IMR-90 (cell line): ENCODE measurements at regions not wholly inside any gene's neighbourhood (a gene's known extent, or its start where the extent isn't known, plus 50 kb on each side); places are given as distances from the start of the nearest gene placed in this dataset.

ENCODE experiments used
- ATAC-seq: fragments of 200-7000 bp; cut with Tn5 transposase; 2 replicates; pipeline ENCODE4 v1.9.1; 2020; ENCODE audit warnings: low read depth, mild to moderate bottlenecking, moderate library complexity
- BruUV-seq: library from RNA; stranded (reverse); fragments of 400-500 nt; replicated peaks from 2 replicates; lab custom pipeline; 2021; lab: Mats Ljungman, UMichigan
- CTCF ChIA-PET: fragments of 300-600 bp; formaldehyde crosslinking; extraction: SDS; loops from one replicate; lab custom pipeline; 2021; ENCODE audit warnings: antibody characterized with exemption; lab: Yijun Ruan, JAX
- POLR2A ChIA-PET: fragments of 300-600 bp; sonication (Branson Sonifier 250); formaldehyde crosslinking; loops from one replicate; lab custom pipeline; 2022; ENCODE audit warnings: antibody characterized with exemption; ENCODE audit not compliant: unreplicated experiment; lab: Charles Lee
- DNase-seq: peaks from one replicate; pipeline ENCODE4 v3.0.0; 2013
- H2AFZ ChIP-seq: replicated peaks from 2 replicates; pipeline ENCODE3; 2013; ENCODE audit warnings: low read length, mild to moderate bottlenecking; ENCODE audit not compliant: poor library complexity
- H2AK5ac ChIP-seq: 2 replicates; pipeline ENCODE4 v1.6.1; 2013; ENCODE audit warnings: low read depth, low read length, inconsistent platforms
- H2AK9ac ChIP-seq: replicated peaks from 2 replicates; pipeline ENCODE3; 2013; ENCODE audit warnings: mild to moderate bottlenecking, low read depth, low read length, moderate library complexity; ENCODE audit not compliant: poor library complexity
- H2BK120ac ChIP-seq: 2 replicates; pipeline ENCODE4 v1.6.1; 2013; ENCODE audit warnings: low read depth, low read length, inconsistent platforms
- H2BK15ac ChIP-seq: 3 replicates; pipeline ENCODE4 v1.6.1; 2013; ENCODE audit warnings: low read depth, low read length, inconsistent platforms
- H2BK20ac ChIP-seq: 2 replicates; pipeline ENCODE4 v1.6.1; 2013; ENCODE audit warnings: low read depth, mild to moderate bottlenecking, inconsistent platforms, low read length, moderate library complexity
- H2BK5ac ChIP-seq: 2 replicates; pipeline ENCODE4 v1.6.1; 2013; ENCODE audit warnings: mild to moderate bottlenecking, low read depth, low read length, inconsistent platforms; ENCODE audit not compliant: poor library complexity, severe bottlenecking
- H3K14ac ChIP-seq: replicated peaks from 2 replicates; pipeline ENCODE4 v1.6.1; 2013; ENCODE audit warnings: low read depth, low read length, inconsistent platforms
- H3K18ac ChIP-seq: 2 replicates; pipeline ENCODE4 v1.6.1; 2013; ENCODE audit warnings: low read depth, low read length, control low read depth
- H3K23ac ChIP-seq: 2 replicates; pipeline ENCODE4 v1.6.1; 2013; ENCODE audit warnings: low read depth, low read length, inconsistent platforms
- H3K27ac ChIP-seq: 2 replicates; pipeline ENCODE4 v1.5.1; 2013; ENCODE audit warnings: mild to moderate bottlenecking, control low read depth, low read length; ENCODE audit not compliant: insufficient read depth
- H3K27me3 ChIP-seq: 2 replicates; pipeline ENCODE4 v1.6.1; 2013; ENCODE audit warnings: low read length; ENCODE audit not compliant: control insufficient read depth, insufficient read depth
- H3K36me3 ChIP-seq: 2 replicates; pipeline ENCODE4 v1.6.1; 2013; ENCODE audit warnings: low read length, mixed read lengths; ENCODE audit not compliant: control insufficient read depth, insufficient read depth
- H3K4ac ChIP-seq: 2 replicates; pipeline ENCODE4 v1.6.1; 2013; ENCODE audit warnings: low read depth, low read length, inconsistent platforms
- H3K4me1 ChIP-seq: 2 replicates; pipeline ENCODE4 v1.6.1; 2013; ENCODE audit warnings: low read length, mixed read lengths; ENCODE audit not compliant: control insufficient read depth, insufficient read depth
- H3K4me2 ChIP-seq: 2 replicates; pipeline ENCODE4 v1.6.1; 2013; ENCODE audit warnings: low read depth, mild to moderate bottlenecking, control low read depth, low read length, moderate library complexity
- H3K4me3 ChIP-seq: 2 replicates; pipeline ENCODE4 v1.5.1; 2013; ENCODE audit warnings: low read depth, mild to moderate bottlenecking, control low read depth, low read length, moderate library complexity; ENCODE audit not compliant: insufficient read depth
- H3K56ac ChIP-seq: 2 replicates; pipeline ENCODE4 v1.6.1; 2013; ENCODE audit warnings: low read length, inconsistent platforms; ENCODE audit not compliant: insufficient read depth; ENCODE audit errors: extremely low read depth
- H3K79me1 ChIP-seq, 2 experiments: 2 replicates each; pipeline ENCODE4 v1.6.1; 2013; ENCODE audit warnings: low read length in 2 of 2, inconsistent platforms in 1 of 2, low read depth in 1 of 2
- H3K9ac ChIP-seq: 2 replicates; pipeline ENCODE4 v1.6.1; 2013; ENCODE audit warnings: low read depth, low read length, control low read depth
- H3K9me1 ChIP-seq: 2 replicates; pipeline ENCODE4 v1.6.1; 2013; ENCODE audit warnings: low read length, inconsistent platforms; ENCODE audit not compliant: insufficient read depth
- H3K9me3 ChIP-seq: 2 replicates; pipeline ENCODE4 v1.6.1; 2013; ENCODE audit warnings: low read length; ENCODE audit not compliant: control insufficient read depth, insufficient read depth
- H4K20me1 ChIP-seq: 2 replicates; pipeline ENCODE4 v1.6.1; 2013; ENCODE audit warnings: low read length, inconsistent platforms; ENCODE audit not compliant: insufficient read depth
- H4K5ac ChIP-seq: 2 replicates; pipeline ENCODE4 v1.6.1; 2013; ENCODE audit warnings: mild to moderate bottlenecking, low read depth, low read length, control low read depth
- H4K8ac ChIP-seq, 2 experiments: 2 replicates each; pipeline ENCODE4 v1.6.1; 2013; ENCODE audit warnings: low read depth in 2 of 2, low read length in 2 of 2, control low read depth in 1 of 2, inconsistent platforms in 1 of 2
- H4K91ac ChIP-seq: 2 replicates; pipeline ENCODE4 v1.6.1; 2013; ENCODE audit warnings: low read depth, low read length, inconsistent platforms; ENCODE audit not compliant: insufficient read depth
- BHLHE40 ChIP-seq: fragments of 150-350 bp; IDR thresholded peaks from 2 replicates; pipeline ENCODE4 v1.6.1; 2016; ENCODE audit warnings: mild to moderate bottlenecking, low read depth, low read length
- FOS ChIP-seq: fragments of 150-350 bp; IDR thresholded peaks from 2 replicates; pipeline ENCODE4 v1.6.1; 2016; ENCODE audit warnings: low read depth, low read length
- MAFK ChIP-seq: IDR thresholded peaks from 2 replicates; pipeline ENCODE4 v1.6.1; 2012; ENCODE audit warnings: low read depth, low read length, improper control_type of control experiment
- MAZ ChIP-seq: IDR thresholded peaks from 2 replicates; pipeline ENCODE4 v1.6.1; 2012; ENCODE audit warnings: low read depth, mild to moderate bottlenecking, low read length, improper control_type of control experiment, moderate library complexity, borderline replicate concordance
- MXI1 ChIP-seq: IDR thresholded peaks from 2 replicates; pipeline ENCODE4 v1.6.1; 2012; ENCODE audit warnings: low read depth, mild to moderate bottlenecking, low read length, moderate library complexity, borderline replicate concordance
- POLR2A ChIP-seq: IDR thresholded peaks from 2 replicates; pipeline ENCODE4 v1.6.1; 2012; ENCODE audit warnings: mild to moderate bottlenecking, low read depth, low read length
- RFX5 ChIP-seq: IDR thresholded peaks from 2 replicates; pipeline ENCODE4 v1.8.0; 2012; ENCODE audit warnings: low read depth, mild to moderate bottlenecking, low read length, moderate library complexity
- SMC3 ChIP-seq: fragments of 150-350 bp; IDR thresholded peaks from 2 replicates; pipeline ENCODE4 v1.6.1; 2016; ENCODE audit warnings: low read depth, mild to moderate bottlenecking, antibody characterized with exemption, low read length, moderate library complexity
- WGBS, 2 experiments: methylation state at CpG; one replicate each; pipeline versions ENCODE4 v1.1.5 to v1.1.7; 2013; ENCODE audit warnings: missing lambda C conversion rate in 2 of 2; ENCODE audit not compliant: insufficient read length in 1 of 2; ENCODE audit errors: extremely low coverage in 2 of 2; 5-methylcytosine and 5-hydroxymethylcytosine counted together
- dilution Hi-C: fragments of 300-500 bp; cut with HindIII; formaldehyde crosslinking; loops from one replicate; pipeline ENCODE4 v1.14.3; 2018; ENCODE audit warnings: low sequenced_read_pairs; ENCODE audit not compliant: unreplicated experiment
- in situ Hi-C: fragments of 300-500 bp; cut with MboI; formaldehyde crosslinking; loops from 3 replicates; pipeline ENCODE4 v1.14.3; 2019; ENCODE audit warnings: low sequenced_read_pairs, inconsistent platforms, mixed read lengths
- intact Hi-C: fragments of 100-400 bp; cut with micrococcal nuclease; formaldehyde crosslinking; loops from 2 replicates; pipeline ENCODE4 v1.10.0; 2022
- TF ChIP-seq, protein P1 (sequence below): fragments of 150-350 bp; IDR thresholded peaks from 2 replicates; pipeline ENCODE4 v1.6.1; 2016; ENCODE audit warnings: low read depth, mild to moderate bottlenecking, low read length, moderate library complexity, borderline replicate concordance

DNA sequence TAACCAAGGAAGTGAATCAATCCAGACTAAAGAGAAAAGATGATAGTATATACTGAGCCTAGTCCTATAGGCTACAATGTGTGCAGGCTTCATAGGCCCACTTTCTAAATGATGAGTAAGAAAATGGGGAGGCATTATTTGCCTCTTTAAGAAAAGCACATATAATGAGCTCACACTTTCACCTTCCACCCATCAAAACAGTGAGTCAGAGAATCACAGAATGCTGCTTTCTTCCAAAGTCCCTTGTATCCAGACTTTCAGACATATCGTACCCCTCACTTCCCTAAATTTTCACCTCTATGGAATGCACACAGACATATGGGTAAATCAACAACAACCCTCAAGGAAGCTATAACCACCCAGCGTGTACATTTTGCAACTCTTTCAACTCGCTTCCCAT, 286.4 kb upstream of the PRKD1 start:
- H3K18ac ChIP-seq: peak overlapping the region; percentile 66; the same call in 1 of the 2 replicates
- no peaks in the 10 kb centered on the region for H3K36me3 ChIP-seq
- no peak overlapping the region for H3K4me3 ChIP-seq
- peak overlapping the region; percentile 65; the same call in 1 of the 2 replicates for H3K4me2 ChIP-seq
- CTCF ChIA-PET: interaction anchor here (0.6 to 2.3 kb wide), 10 partner anchors 9 to 1440 kb away, joined by 3 to 16 read pairs (median 4); no protein-coding TSS in a partner anchor
- H3K9me3 ChIP-seq: no peaks in the 10 kb centered on the region
- dilution Hi-C loops: no loop called here
- no peak overlapping the region; the same call in 1 of the 2 replicates for H4K91ac ChIP-seq
- H2BK20ac ChIP-seq: peak overlapping the region; percentile 65
- TF ChIP-seq RFX5 (no peak), MAFK (no peak), POLR2A (no peak), SMC3 (no peak), FOS (no peak), MXI1 (no peak), MAZ (no peak), BHLHE40 (no peak)
- TF ChIP-seq, protein P1, sequence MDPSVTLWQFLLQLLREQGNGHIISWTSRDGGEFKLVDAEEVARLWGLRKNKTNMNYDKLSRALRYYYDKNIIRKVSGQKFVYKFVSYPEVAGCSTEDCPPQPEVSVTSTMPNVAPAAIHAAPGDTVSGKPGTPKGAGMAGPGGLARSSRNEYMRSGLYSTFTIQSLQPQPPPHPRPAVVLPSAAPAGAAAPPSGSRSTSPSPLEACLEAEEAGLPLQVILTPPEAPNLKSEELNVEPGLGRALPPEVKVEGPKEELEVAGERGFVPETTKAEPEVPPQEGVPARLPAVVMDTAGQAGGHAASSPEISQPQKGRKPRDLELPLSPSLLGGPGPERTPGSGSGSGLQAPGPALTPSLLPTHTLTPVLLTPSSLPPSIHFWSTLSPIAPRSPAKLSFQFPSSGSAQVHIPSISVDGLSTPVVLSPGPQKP: no peak
- intact Hi-C loops: loop anchor here (1.0 to 10.0 kb wide), 6 partner anchors 209 to 1457 kb away; partner anchors contain the start of gene PRKD1
- H4K5ac ChIP-seq: peak overlapping the region; percentile 61; the same call in 1 of the 2 replicates
- peak overlapping the region; percentile 19; the same call in 1 of the 2 replicates for H3K56ac ChIP-seq
- H3K27ac ChIP-seq: no peak overlapping the region
- H3K9ac ChIP-seq: peak overlapping the region; percentile 25; the same call in 1 of the 2 replicates
- peak overlapping the region; percentile 7; the same call in 1 of the 3 replicates for H2BK15ac ChIP-seq
- peaks cover 13% of the 10 kb centered on the region for H3K4me1 ChIP-seq
- in situ Hi-C loops: loop anchor here (10.0 to 25.0 kb wide), 4 partner anchors 302 to 1459 kb away; no protein-coding TSS in a partner anchor
- WGBS, 2 experiments: 40% methylated on average over 1 of the region's 3 CpGs; no CpG with 5 or more reads in 1 of the 2 experiments
- H3K79me1 ChIP-seq: no peaks in the 10 kb centered on the region
- no TSS peak for BruUV-seq
- H2BK120ac ChIP-seq: peak overlapping the region; percentile 66
- peak overlapping the region in 1 of 2 experiments; percentile 15; a peak in 2 of 4 replicates for H4K8ac ChIP-seq
- POLR2A ChIA-PET: interaction anchor here (1.0 kb wide), 1 partner anchor 672 kb away, joined by 4 read pairs; no protein-coding TSS in a partner anchor
- H2AFZ ChIP-seq: peak overlapping the region; percentile 11
- H3K27me3 ChIP-seq: no peaks in the 10 kb centered on the region
- no peak overlapping the region for H2AK9ac ChIP-seq
- peak overlapping the region; percentile 29 for H3K4ac ChIP-seq
- no peak overlapping the region for H3K23ac ChIP-seq
- H4K20me1 ChIP-seq: no peaks in the 10 kb centered on the region
- peak overlapping the region; percentile 27 for H2BK5ac ChIP-seq
- H3K14ac ChIP-seq: peak overlapping the region; percentile 21; the same call in 1 of the 2 replicates
- peak; percentile 53 for DNase-seq
- H2AK5ac ChIP-seq: no peak overlapping the region
- H3K9me1 ChIP-seq: peaks cover 8% of the 10 kb centered on the region; the same call in 1 of the 2 replicates
- ATAC-seq: peak; percentile 56
